Heart left ventricle (tissue), 16 donors: ENCODE measurements at regions not wholly inside any gene's neighbourhood (a gene's known extent, or its start where the extent isn't known, plus 50 kb on each side); places are given as distances from the start of the nearest gene placed in this dataset.

ENCODE experiments used
- ATAC-seq, 4 donors: fragments of 200-7000 bp; cut with Tn5 transposase; one replicate each; pipeline ENCODE4 v1.9.1; 2020 to 2022; ENCODE audit warnings: moderate library complexity in 4 of 4, mild to moderate bottlenecking in 3 of 4, moderate number of reproducible peaks in 1 of 4
- DNase-seq, 5 donors: peaks; one replicate each; pipeline ENCODE4 v3.0.0-alpha.2; 2020
- H3K27ac ChIP-seq, 12 donors: fragments of 200-600 bp; sonication (generic) in 4 of 12; one replicate each; pipeline versions ENCODE4 v1.5.0 to v1.8.0; 2016 to 2022; ENCODE audit warnings: mild to moderate bottlenecking in 2 of 12
- H3K27me3 ChIP-seq, 9 donors: fragments of 200-600 bp; sonication (generic) in 2 of 9; one replicate each; pipeline versions ENCODE4 v1.5.1 to v1.8.0; 2016 to 2022; ENCODE audit warnings: mild to moderate bottlenecking in 3 of 9
- H3K36me3 ChIP-seq, 9 donors: fragments of 200-600 bp; sonication (generic) in 2 of 9; one replicate each; pipeline versions ENCODE4 v1.5.0 to v1.8.0; 2018 to 2022; ENCODE audit warnings: mild to moderate bottlenecking in 2 of 9
- H3K4me1 ChIP-seq, 12 donors: fragments of 200-600 bp; sonication (generic) in 4 of 12; one replicate each; pipeline versions ENCODE4 v1.5.0 to v1.8.0; 2016 to 2022; ENCODE audit warnings: mild to moderate bottlenecking in 3 of 12
- H3K4me3 ChIP-seq, 12 donors: fragments of 200-600 bp; sonication (generic) in 4 of 12; one replicate each; pipeline versions ENCODE4 v1.5.0 to v1.8.0; 2017 to 2022; ENCODE audit warnings: mild to moderate bottlenecking in 9 of 12, moderate library complexity in 4 of 12
- H3K9me3 ChIP-seq, 12 donors: fragments of 200-600 bp; sonication (generic) in 4 of 12; one replicate each; pipeline versions ENCODE4 v1.5.0 to v1.8.0; 2016 to 2022; ENCODE audit warnings: mild to moderate bottlenecking in 1 of 12
- CTCF ChIP-seq, 12 donors: fragments of 200-600 bp; sonication (generic) in 4 of 12; IDR thresholded peaks; one replicate each; pipeline versions ENCODE4 v1.5.0 to v1.8.0; 2018 to 2022; ENCODE audit warnings: antibody characterized with exemption in 12 of 12, mild to moderate bottlenecking in 5 of 12
- POLR2A ChIP-seq, 2 donors: fragments of 450-650 bp; IDR thresholded peaks; one replicate each; pipeline ENCODE4 v1.6.1; 2017; ENCODE audit warnings: antibody characterized with exemption in 2 of 2, mild to moderate bottlenecking in 2 of 2, moderate library complexity in 2 of 2
- WGBS, 4 donors: extraction: QIAGEN DNeasy Blood & Tissue Kit in 2 of 4; methylation state at CpG; one replicate each; pipeline versions ENCODE4 v1.1.5 to v1.1.7; 2013 to 2018; 5-methylcytosine and 5-hydroxymethylcytosine counted together
- intact Hi-C, 10 donors: fragments of 100-400 bp; cut with DNase I; formaldehyde crosslinking; loops; one replicate each; pipeline versions ENCODE4 v1.11.1 to v1.14.2; 2022
- donor health status: ischemic (EF 13 %, LVEDD 7.1; RV severe dilation, severe dysfunction).
- donor health status: healthy with polysubstance abuse.
- donor health status: DM: no; HTN: yes; CAD: no.
- donor health status: DM: no; HTN: no; CAD: no.
- donor health status: ischemic (EF 25% LVEDD 6.9; RV normal size, moderate dysfunction).
- donor health status: ischemic (EF 25% LVEDD 5.7; RV mildly dilated, moderate dysfunction).
- donor health status: healthy.
- donor health status: DM: yes; HTN: yes; CAD: no.
- donor health status: ischemic (EF 35%, LVEDD 5.7; RV mildly dilated, moderate dysfunction).
- donor health status: nonischemic (EF 11% LVEDD 7.7; RV severe dilation, severe dysfunction).
- donor health status: DM: yes; HTN: yes; CAD: no.
- donor health status: PGD.
- donor health status: ischemic (EF 29% LVEDD 5.4; RV normal size, mild dysfunction).
- donor health status: nonischemic (EF 23%, LVEDD 6.1; RV moderate dilation, normal function).

GRCh38 chr3:176554264-176554663 lies 643.0 kb downstream of the TBL1XR1 start:
- WGBS, 4 donors, result 24 to 34% (median 33%) methylated on average over 2 of the region's 2 CpGs
- no peak for DNase-seq
- no peak for ATAC-seq
- intact Hi-C loops, result no loop called here
- Histone ChIP-seq H3K4me1 (no peaks in the 10 kb centered on the region), H3K27ac (no peak overlapping the region), H3K9me3 (no peaks in the 10 kb centered on the region), H3K4me3 (no peak overlapping the region), H3K36me3 (no peaks in the 10 kb centered on the region), H3K27me3 (no peaks in the 10 kb centered on the region)
- no peak for TF ChIP-seq CTCF (IDR thresholded peaks at IDR 0.05)

GRCh38 chr3:176526942-176527341 lies 670.3 kb downstream of the TBL1XR1 start:
- Histone ChIP-seq H3K27ac (no peak overlapping the region), H3K4me1 (no peaks in the 10 kb centered on the region), H3K36me3 (no peaks in the 10 kb centered on the region), H3K27me3 (no peaks in the 10 kb centered on the region), H3K4me3 (no peak overlapping the region), H3K9me3 (peaks cover 0 to 21% (median 4%) of the 10 kb centered on the region in 12 donors)
- ATAC-seq (no peak), DNase-seq (no peak)
- intact Hi-C loops, result no loop called here
- TF ChIP-seq POLR2A (IDR thresholded peaks at IDR 0.05), result no peak
- no peak for TF ChIP-seq CTCF (IDR thresholded peaks at IDR 0.05)
- 82 to 96% (median 93%) methylated on average over 1 of the region's 1 CpG for WGBS, 4 donors

GRCh38 chr3:176526225-176526624 lies 671.1 kb downstream of the TBL1XR1 start:
- peaks cover 0 to 21% (median 4%) of the 10 kb centered on the region in 12 donors for H3K9me3 ChIP-seq
- H3K4me3 ChIP-seq, result no peak overlapping the region
- WGBS, 4 donors, result 48 to 76% (median 56%) methylated on average over 1 of the region's 1 CpG
- no peak overlapping the region for H3K27ac ChIP-seq
- DNase-seq, result no peak
- intact Hi-C loops, result no loop called here
- H3K4me1 ChIP-seq, result no peaks in the 10 kb centered on the region
- no peak for ATAC-seq
- H3K27me3 ChIP-seq, result no peaks in the 10 kb centered on the region
- no peak for TF ChIP-seq CTCF (IDR thresholded peaks at IDR 0.05)
- no peak for TF ChIP-seq POLR2A (IDR thresholded peaks at IDR 0.05)
- no peaks in the 10 kb centered on the region for H3K36me3 ChIP-seq

- no peaks in the 10 kb centered on the region for H3K27me3 ChIP-seq
- H3K27ac ChIP-seq, result no peak overlapping the region
- no peak for DNase-seq
- intact Hi-C loops, result no loop called here
- no peak for ATAC-seq
- H3K36me3 ChIP-seq, result no peaks in the 10 kb centered on the region
- H3K4me1 ChIP-seq, result no peaks in the 10 kb centered on the region
- TF ChIP-seq POLR2A (IDR thresholded peaks at IDR 0.05) (no peak), CTCF (IDR thresholded peaks at IDR 0.05) (no peak)
- H3K9me3 ChIP-seq, result peaks cover 0 to 2% (median 0%) of the 10 kb centered on the region in 12 donors
- H3K4me3 ChIP-seq, result no peak overlapping the region
Observed at GRCh38 chr3:176523114-176523513, 674.2 kb downstream of the TBL1XR1 start.
